HG03045 (cell line): ENCODE measurements at regions not wholly inside any gene's neighbourhood (a gene's known extent, or its start where the extent isn't known, plus 50 kb on each side); places are given as distances from the start of the nearest gene placed in this dataset.
A peak's percentile ranks its signal among the peaks of the same experiment; 100 is the strongest.

Experiments used
- ATAC-seq: cut with Tn5 transposase; IDR thresholded peaks from one replicate; pipeline ENCODE4 v1.9.1; 2021; ENCODE audit warnings: mild to moderate bottlenecking, moderate library complexity; ENCODE audit not compliant: unreplicated experiment

GRCh38 chr1:55339681-55340080 lies 124.5 kb upstream of the USP24 start:
- no peak for ATAC-seq

- ATAC-seq: no peak
Measured at GRCh38 chr1:55338448-55338820, 123.3 kb upstream of the USP24 start.

GRCh38 chr1:55337801-55338447 lies 122.8 kb upstream of the USP24 start:
- peak; percentile 72 for ATAC-seq

GRCh38 chr1:55334797-55335196 lies 119.6 kb upstream of the USP24 start:
- ATAC-seq: no peak

GRCh38 chr1:55334160-55334559 lies 119.0 kb upstream of the USP24 start:
- no peak for ATAC-seq

GRCh38 chr1:55333461-55333860 lies 118.3 kb upstream of the USP24 start:
- no peak for ATAC-seq

- no peak for ATAC-seq
Measured at GRCh38 chr1:55331351-55331750, 116.2 kb upstream of the USP24 start.

GRCh38 chr1:55329808-55330432 lies 114.8 kb upstream of the USP24 start:
- no peak for ATAC-seq

GRCh38 chr1:55329091-55329490 lies 113.9 kb upstream of the USP24 start:
- ATAC-seq: no peak

GRCh38 chr1:55326496-55327243 lies 111.5 kb upstream of the USP24 start:
- ATAC-seq: no peak

- no peak for ATAC-seq
Measured at GRCh38 chr1:55323760-55324159, 108.6 kb upstream of the USP24 start.

- ATAC-seq: no peak
Measured at GRCh38 chr1:55322842-55323241, 107.7 kb upstream of the USP24 start.

- no peak for ATAC-seq
Measured at GRCh38 chr1:55321942-55322341, 106.8 kb upstream of the USP24 start.

GRCh38 chr1:55320891-55321290 lies 105.7 kb upstream of the USP24 start:
- no peak for ATAC-seq

- ATAC-seq: no peak
Measured at GRCh38 chr1:55318116-55318817, 103.1 kb upstream of the USP24 start.

GRCh38 chr1:55317673-55318072 lies 102.5 kb upstream of the USP24 start:
- no peak for ATAC-seq

GRCh38 chr1:55316947-55317662 lies 101.9 kb upstream of the USP24 start:
- no peak for ATAC-seq

- no peak for ATAC-seq
Measured at GRCh38 chr1:55316502-55316901, 101.3 kb upstream of the USP24 start.

- ATAC-seq: no peak
Measured at GRCh38 chr1:55315552-55315951, 100.4 kb upstream of the USP24 start.

- ATAC-seq: no peak
Measured at GRCh38 chr1:55314740-55315139, 99.6 kb upstream of the USP24 start.

GRCh38 chr1:55313903-55314302 lies 98.7 kb upstream of the USP24 start:
- no peak for ATAC-seq
